ENCODE measurements at regions not wholly inside any gene's neighbourhood (a gene's known extent, or its start where the extent isn't known, plus 50 kb on each side); places are given as distances from the start of the nearest gene placed in this dataset.
"Not testable (repeated sequence)": the region's sequence is repeated elsewhere in the genome, so short reads cannot be mapped to it uniquely, and the experiment has no call there.

- no peak for DNase-seq (ENCODE audit: low read depth)
Observed at GRCh38 chr7:86592185-86592584, 51.5 kb upstream of the GRM3 start.

- no peak for DNase-seq (ENCODE audit: low read depth)
Observed at GRCh38 chr7:86574006-86574405, 69.7 kb upstream of the GRM3 start.

- no peak for DNase-seq (ENCODE audit: low read depth)
Observed at GRCh38 chr7:86558680-86559501, 84.8 kb upstream of the GRM3 start.

GRCh38 chr7:86534641-86535040 lies 109.1 kb upstream of the GRM3 start:
- no peak for DNase-seq (ENCODE audit: low read depth)

- DNase-seq (ENCODE audit: low read depth) = no peak
Observed at GRCh38 chr7:86504229-86504628, 139.5 kb upstream of the GRM3 start.

- no peak for DNase-seq (ENCODE audit: low read depth)
Observed at GRCh38 chr7:86499986-86500385, 143.7 kb upstream of the GRM3 start.

- no peak for DNase-seq (ENCODE audit: low read depth)
Observed at GRCh38 chr7:86485827-86486226, 157.9 kb upstream of the GRM3 start.

GRCh38 chr7:86479144-86479543 lies 164.6 kb upstream of the GRM3 start:
- no peak for DNase-seq (ENCODE audit: low read depth)

- no peak for DNase-seq (ENCODE audit: low read depth)
Observed at GRCh38 chr7:86477343-86477935, 166.3 kb upstream of the GRM3 start.

GRCh38 chr7:86470763-86471162 lies 172.9 kb upstream of the GRM3 start:
- no peak for DNase-seq (ENCODE audit: low read depth)

- peak; percentile 34 for DNase-seq (ENCODE audit: low read depth)
Observed at GRCh38 chr7:86469680-86470295, 173.9 kb upstream of the GRM3 start.

- no peak for DNase-seq (ENCODE audit: low read depth)
Observed at GRCh38 chr7:86454753-86455152, 189.0 kb upstream of the GRM3 start.

GRCh38 chr7:86453454-86453853 lies 190.3 kb upstream of the GRM3 start:
- no peak for DNase-seq (ENCODE audit: low read depth)

- no peak for DNase-seq (ENCODE audit: low read depth)
Observed at GRCh38 chr7:86448856-86449255, 194.9 kb upstream of the GRM3 start.

GRCh38 chr7:86445285-86445684 lies 198.4 kb upstream of the GRM3 start:
- DNase-seq (ENCODE audit: low read depth) = no peak

- DNase-seq (ENCODE audit: low read depth) = no peak
Observed at GRCh38 chr7:86444245-86444644, 199.5 kb upstream of the GRM3 start.

- not testable (repeated sequence) for DNase-seq (ENCODE audit: low read depth)
Observed at GRCh38 chr7:86440420-86440819, 203.3 kb upstream of the GRM3 start.

GRCh38 chr7:86437951-86438450 lies 205.7 kb upstream of the GRM3 start:
- no peak for DNase-seq (ENCODE audit: low read depth)

GRCh38 chr7:86431761-86432160 lies 211.9 kb upstream of the GRM3 start:
- DNase-seq (ENCODE audit: low read depth) = no peak

- DNase-seq (ENCODE audit: low read depth) = no peak
Observed at GRCh38 chr7:86411814-86412213, 231.9 kb upstream of the GRM3 start.

GRCh38 chr7:86407291-86407690 lies 236.4 kb upstream of the GRM3 start:
- DNase-seq (ENCODE audit: low read depth) = no peak

- no peak for DNase-seq (ENCODE audit: low read depth)
Observed at GRCh38 chr7:86391813-86392212, 251.9 kb upstream of the GRM3 start.

- DNase-seq (ENCODE audit: low read depth) = not testable (repeated sequence)
Observed at GRCh38 chr7:86375602-86376001, 268.1 kb upstream of the GRM3 start.

All from HS-5 (cell line).